ENCODE measurements at regions not wholly inside any gene's neighbourhood (a gene's known extent, or its start where the extent isn't known, plus 50 kb on each side); places are given as distances from the start of the nearest gene placed in this dataset.
A peak's percentile ranks its signal among the peaks of the same experiment; 100 is the strongest.

DNA sequence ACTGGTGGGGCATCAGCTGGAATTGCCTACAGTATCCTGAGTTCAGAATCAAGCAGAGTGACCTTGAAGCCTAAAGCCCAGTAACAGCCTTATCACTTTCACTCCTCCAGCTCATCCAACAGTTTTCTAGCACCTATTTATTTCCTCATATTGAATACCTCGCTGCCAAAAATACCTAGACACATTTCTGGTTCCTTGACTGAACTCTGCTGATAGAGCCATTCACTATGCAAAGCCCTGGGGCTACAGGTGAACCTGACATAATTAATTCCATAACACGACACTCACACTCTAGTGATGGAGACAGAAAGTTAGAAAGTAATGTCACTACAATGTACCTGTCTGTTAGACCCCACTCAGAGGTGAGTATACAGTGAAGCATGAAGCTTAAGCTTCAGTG, 149.0 kb upstream of the STX18 start:
- no peak for DNase-seq

DNA sequence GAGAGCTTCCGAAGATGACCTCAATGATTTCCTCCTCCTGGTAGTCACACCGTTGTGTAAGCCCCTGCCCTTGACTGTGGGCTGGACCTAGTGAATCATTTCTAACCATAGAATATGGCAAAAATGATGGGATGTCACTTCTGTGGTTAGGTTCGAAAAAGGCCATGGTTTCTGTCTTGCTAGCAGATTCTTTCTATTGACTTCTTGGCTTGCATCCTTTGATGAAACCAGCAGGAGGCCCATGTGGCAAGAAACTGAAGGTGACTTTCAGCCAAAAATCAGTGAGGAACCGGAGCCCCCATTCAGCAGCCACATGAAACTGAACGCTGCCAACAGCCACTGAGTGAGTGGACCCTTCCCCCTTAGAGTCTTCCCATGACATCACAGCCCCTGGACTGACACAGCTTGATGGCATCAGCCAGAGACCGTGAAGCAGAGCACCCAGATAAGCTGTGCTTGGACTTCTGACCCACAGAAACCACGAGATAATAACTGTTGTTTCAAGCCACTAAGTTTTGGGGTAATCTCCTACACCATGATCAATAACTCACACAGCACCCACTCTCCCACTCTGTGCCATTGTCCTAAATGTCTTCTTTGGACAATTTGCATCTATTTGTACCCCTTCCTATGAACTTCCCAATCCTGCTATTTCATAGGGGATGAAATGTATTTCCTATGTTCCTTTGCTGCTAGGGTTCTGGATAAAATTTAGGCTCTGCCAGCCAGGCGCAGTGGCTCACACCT, 148.0 kb upstream of the STX18 start:
- no peak for DNase-seq

DNA sequence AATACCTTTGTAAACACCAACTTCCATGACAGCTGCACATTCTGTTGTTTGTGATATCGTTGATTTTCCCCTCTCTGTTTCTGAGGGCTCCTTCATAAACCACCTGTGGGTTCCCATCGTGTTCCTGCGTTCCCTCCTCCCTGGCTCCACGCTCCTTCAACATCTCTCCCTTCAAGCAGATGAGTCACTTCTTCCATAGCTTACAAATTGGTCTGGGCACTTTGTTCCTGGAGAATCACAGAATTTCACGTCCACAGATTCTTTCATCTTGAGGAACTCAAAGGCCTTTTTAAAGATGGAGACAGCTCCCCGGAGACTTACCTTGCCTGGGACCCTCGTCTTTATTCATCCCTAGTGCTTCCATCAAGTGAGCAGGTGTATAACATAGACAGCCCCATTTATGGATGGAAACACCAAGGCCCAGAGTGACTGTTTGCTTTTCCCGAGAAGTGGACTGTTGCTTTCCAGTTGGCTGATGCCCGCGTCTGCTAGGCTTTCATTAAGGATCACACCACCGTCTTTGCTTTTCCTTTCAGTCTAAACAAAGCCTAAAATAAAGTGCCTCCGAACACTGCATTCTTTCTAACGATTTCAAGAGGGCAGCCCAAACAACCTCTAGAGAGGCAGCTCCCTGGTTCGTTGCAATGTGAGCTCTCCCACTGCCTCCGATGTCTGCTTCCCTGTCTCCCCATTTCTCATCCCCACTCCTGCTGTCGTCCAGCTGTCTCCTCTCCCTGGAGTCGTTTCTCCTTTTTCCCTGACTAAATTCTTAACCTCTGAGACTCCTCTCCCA, 146.3 kb upstream of the STX18 start:
- DNase-seq: no peak

- DNase-seq: no peak
Measured at GRCh38 chr4:4687100-4687499, 145.3 kb upstream of the STX18 start.

GRCh38 chr4:4685810-4686795, 144.3 kb upstream of the STX18 start:
- DNase-seq: no peak

- no peak for DNase-seq
Measured at GRCh38 chr4:4681653-4682052, 139.8 kb upstream of the STX18 start.

GRCh38 chr4:4680758-4681157, 138.9 kb upstream of the STX18 start:
- DNase-seq: no peak

DNA sequence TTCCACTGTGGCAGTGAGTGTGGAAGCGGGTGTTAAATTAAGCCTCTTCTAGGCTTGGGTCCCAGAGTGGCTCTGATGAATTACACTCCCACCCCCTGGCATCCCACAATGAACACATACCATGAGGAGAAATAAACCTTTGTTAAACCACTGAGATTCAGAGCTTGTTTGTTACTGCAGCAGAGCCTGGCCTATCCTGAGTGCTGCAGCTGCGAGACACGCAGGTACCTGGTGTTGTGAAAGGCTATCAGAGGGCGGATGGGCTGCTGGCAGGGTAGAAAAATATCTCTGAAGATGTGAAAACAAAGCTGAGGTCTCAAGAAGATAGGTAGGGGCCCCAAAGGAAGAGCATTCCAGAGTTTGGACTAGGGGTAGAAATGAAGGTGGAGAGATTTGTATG, 138.4 kb upstream of the STX18 start:
- DNase-seq: no peak

- peak; percentile 9 to 34 (median 22) for DNase-seq
Measured at GRCh38 chr4:4677556-4678522, 136.0 kb upstream of the STX18 start.

GRCh38 chr4:4675641-4676040, 133.8 kb upstream of the STX18 start:
- DNase-seq: no peak

DNA sequence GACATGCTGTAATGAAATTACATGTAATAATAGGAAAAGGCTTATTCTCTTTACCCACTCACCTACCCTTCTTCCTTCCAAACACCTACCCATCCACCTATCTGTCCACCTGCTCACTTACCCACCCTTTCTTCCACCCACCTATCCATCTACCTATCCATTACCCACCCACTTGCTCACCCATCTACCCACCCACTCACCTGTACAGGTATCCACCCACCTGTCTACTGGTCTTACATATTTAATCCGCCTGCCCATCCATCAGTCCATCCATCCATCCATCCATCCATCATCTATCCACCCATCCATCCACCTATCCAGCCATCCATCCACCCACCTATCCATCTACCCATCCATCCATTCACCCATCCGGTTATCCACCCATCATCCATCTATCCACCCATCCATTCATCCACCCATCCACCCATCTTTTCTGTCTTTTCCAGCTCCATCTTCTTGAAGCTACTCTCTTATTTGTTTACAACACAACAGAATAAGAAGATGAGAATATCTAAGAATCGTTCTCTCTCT, 133.3 kb upstream of the STX18 start:
- DNase-seq: no peak

DNA sequence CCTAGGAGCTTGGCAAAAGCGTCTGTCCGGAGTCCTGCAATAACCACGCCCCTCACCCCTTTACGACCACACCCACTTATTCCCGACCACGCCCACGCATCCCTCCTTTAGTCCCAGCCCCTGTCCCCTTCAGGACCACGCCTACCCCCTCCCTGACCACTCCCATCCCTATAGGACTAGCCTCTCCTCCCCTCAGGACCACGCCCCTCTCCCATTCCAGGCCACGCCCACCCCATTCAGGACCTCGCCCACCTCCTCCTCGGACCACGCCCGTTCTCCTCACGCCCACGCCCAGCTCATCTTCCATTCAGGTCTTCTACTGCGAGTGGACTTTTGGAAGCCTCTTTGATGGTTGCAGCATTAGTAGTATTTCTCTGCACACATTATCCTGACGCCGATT, 131.2 kb upstream of the STX18 start:
- no peak for DNase-seq

- no peak for DNase-seq
Measured at GRCh38 chr4:4672402-4672801, 130.6 kb upstream of the STX18 start.

GRCh38 chr4:4671774-4672349, 130.0 kb upstream of the STX18 start:
- no peak for DNase-seq

DNA sequence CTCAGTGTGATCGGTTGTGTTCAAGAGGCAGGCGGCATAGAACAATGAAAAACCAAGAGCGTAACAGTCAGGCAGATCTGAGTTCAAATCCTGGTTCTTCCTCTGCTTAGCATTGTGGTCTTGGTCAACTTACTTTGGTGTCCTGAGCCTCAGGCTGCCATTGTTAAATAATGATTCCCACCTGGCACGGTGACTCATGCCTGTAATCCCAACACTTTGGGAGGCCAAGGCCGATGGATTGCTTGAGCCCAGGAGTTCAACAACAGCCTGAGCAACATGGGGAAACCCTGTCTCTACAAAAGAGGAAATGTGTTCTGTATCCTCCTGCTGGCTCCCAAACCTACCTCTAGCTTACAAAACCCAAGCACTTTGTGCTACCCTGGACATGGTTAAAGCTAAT, 129.0 kb upstream of the STX18 start:
- DNase-seq: no peak

- DNase-seq: no peak
Measured at GRCh38 chr4:4668355-4669210, 126.7 kb upstream of the STX18 start.

GRCh38 chr4:4667622-4668081, 125.8 kb upstream of the STX18 start:
- DNase-seq: no peak

GRCh38 chr4:4666693-4667621, 125.1 kb upstream of the STX18 start:
- no peak for DNase-seq

GRCh38 chr4:4666187-4666586, 124.3 kb upstream of the STX18 start:
- DNase-seq: no peak
